ENCODE measurements at regions not wholly inside any gene's neighbourhood (a gene's known extent, or its start where the extent isn't known, plus 50 kb on each side); places are given as distances from the start of the nearest gene placed in this dataset.
A peak's percentile ranks its signal among the peaks of the same experiment; 100 is the strongest.

GRCh38 chr7:13009517-13009916 is 322.1 kb downstream of the ARL4A start:
- Histone ChIP-seq H3K79me2 (ENCODE audit: insufficient read depth, low read length) (no peaks in the 10 kb centered on the region), H3K4me1 (ENCODE audit: insufficient read depth, low read length) (no peaks in the 10 kb centered on the region), H3K27ac (ENCODE audit: low read depth, low read length) (no peak overlapping the region), H3K4me2 (ENCODE audit: insufficient read depth, low read length) (no peak overlapping the region), H3K36me3 (ENCODE audit: insufficient read depth, low read length) (no peaks in the 10 kb centered on the region), H3K9me3 (ENCODE audit: low read depth, low read length) (no peaks in the 10 kb centered on the region), H3K27me3 (ENCODE audit: insufficient read depth, low read length) (no peaks in the 10 kb centered on the region), H3K4me3 (ENCODE audit: insufficient read depth, low read length) (no peak overlapping the region), H2AFZ (ENCODE audit: low read length) (no peak overlapping the region), H4K20me1 (ENCODE audit: insufficient read depth, low read length) (no peaks in the 10 kb centered on the region)
- TF ChIP-seq CTCF (IDR thresholded peaks at IDR 0.05; ENCODE audit: extremely low read depth, low read depth, low read length), result no peak
- DNase-seq (ENCODE audit: insufficient read length, low spot score, missing footprints), result no peak

- TF ChIP-seq CTCF (IDR thresholded peaks at IDR 0.05; ENCODE audit: extremely low read depth, low read depth, low read length), result no peak
- H3K27me3 ChIP-seq (ENCODE audit: insufficient read depth, low read length), result no peaks in the 10 kb centered on the region
- DNase-seq (ENCODE audit: insufficient read length, low spot score, missing footprints), result no peak
- no peak overlapping the region for H3K4me2 ChIP-seq (ENCODE audit: insufficient read depth, low read length)
- H3K4me1 ChIP-seq (ENCODE audit: insufficient read depth, low read length), result peaks cover 11% of the 10 kb centered on the region
- H3K4me3 ChIP-seq (ENCODE audit: insufficient read depth, low read length), result no peak overlapping the region
- H3K27ac ChIP-seq (ENCODE audit: low read depth, low read length), result no peak overlapping the region
- no peaks in the 10 kb centered on the region for H4K20me1 ChIP-seq (ENCODE audit: insufficient read depth, low read length)
- H2AFZ ChIP-seq (ENCODE audit: low read length), result no peak overlapping the region
- no peaks in the 10 kb centered on the region for H3K36me3 ChIP-seq (ENCODE audit: insufficient read depth, low read length)
- H3K79me2 ChIP-seq (ENCODE audit: insufficient read depth, low read length), result no peaks in the 10 kb centered on the region
- no peaks in the 10 kb centered on the region for H3K9me3 ChIP-seq (ENCODE audit: low read depth, low read length)
Observed at GRCh38 chr7:13014011-13014410, 326.6 kb downstream of the ARL4A start.

GRCh38 chr7:13016036-13016581 is 328.7 kb downstream of the ARL4A start:
- no peak overlapping the region for H3K27ac ChIP-seq (ENCODE audit: low read depth, low read length)
- H3K79me2 ChIP-seq (ENCODE audit: insufficient read depth, low read length), result no peaks in the 10 kb centered on the region
- peaks cover 11% of the 10 kb centered on the region for H3K4me1 ChIP-seq (ENCODE audit: insufficient read depth, low read length)
- no peaks in the 10 kb centered on the region for H3K27me3 ChIP-seq (ENCODE audit: insufficient read depth, low read length)
- H3K4me2 ChIP-seq (ENCODE audit: insufficient read depth, low read length), result no peak overlapping the region
- H3K36me3 ChIP-seq (ENCODE audit: insufficient read depth, low read length), result no peaks in the 10 kb centered on the region
- no peaks in the 10 kb centered on the region for H3K9me3 ChIP-seq (ENCODE audit: low read depth, low read length)
- no peak for TF ChIP-seq CTCF (IDR thresholded peaks at IDR 0.05; ENCODE audit: extremely low read depth, low read depth, low read length)
- H2AFZ ChIP-seq (ENCODE audit: low read length), result no peak overlapping the region
- no peak for DNase-seq (ENCODE audit: insufficient read length, low spot score, missing footprints)
- H3K4me3 ChIP-seq (ENCODE audit: insufficient read depth, low read length), result no peak overlapping the region
- H4K20me1 ChIP-seq (ENCODE audit: insufficient read depth, low read length), result no peaks in the 10 kb centered on the region

GRCh38 chr7:13016592-13017332 is 329.3 kb downstream of the ARL4A start:
- peak overlapping the region; percentile 46 for H3K4me2 ChIP-seq (ENCODE audit: insufficient read depth, low read length)
- no peak for TF ChIP-seq CTCF (IDR thresholded peaks at IDR 0.05; ENCODE audit: extremely low read depth, low read depth, low read length)
- no peak overlapping the region for H2AFZ ChIP-seq (ENCODE audit: low read length)
- H4K20me1 ChIP-seq (ENCODE audit: insufficient read depth, low read length), result no peaks in the 10 kb centered on the region
- H3K4me1 ChIP-seq (ENCODE audit: insufficient read depth, low read length), result peaks cover 11% of the 10 kb centered on the region
- no peak overlapping the region for H3K27ac ChIP-seq (ENCODE audit: low read depth, low read length)
- H3K4me3 ChIP-seq (ENCODE audit: insufficient read depth, low read length), result no peak overlapping the region
- H3K79me2 ChIP-seq (ENCODE audit: insufficient read depth, low read length), result no peaks in the 10 kb centered on the region
- peak; percentile 29 for DNase-seq (ENCODE audit: insufficient read length, low spot score, missing footprints)
- H3K36me3 ChIP-seq (ENCODE audit: insufficient read depth, low read length), result no peaks in the 10 kb centered on the region
- H3K9me3 ChIP-seq (ENCODE audit: low read depth, low read length), result no peaks in the 10 kb centered on the region
- no peaks in the 10 kb centered on the region for H3K27me3 ChIP-seq (ENCODE audit: insufficient read depth, low read length)
